ENCODE measurements at regions not wholly inside any gene's neighbourhood (a gene's known extent, or its start where the extent isn't known, plus 50 kb on each side); places are given as distances from the start of the nearest gene placed in this dataset.

- TF ChIP-seq EZH2 (IDR thresholded peaks at IDR 0.05; ENCODE audit: borderline replicate concordance, low read depth, low read length, poor library complexity, severe bottlenecking) (no peak), CTCF (conservative IDR thresholded peaks at IDR 0.05; ENCODE audit: low read depth, low read length) (no peak)
Observed at GRCh38 chr18:61261870-61262269, 71.4 kb upstream of the CDH20 start.

Data from A673 (cell line).